ENCODE measurements at regions not wholly inside any gene's neighbourhood (a gene's known extent, or its start where the extent isn't known, plus 50 kb on each side); places are given as distances from the start of the nearest gene placed in this dataset.

GRCh38 chr20:4455996-4456395 lies 206.9 kb upstream of the ADRA1D start (continued):
- TF ChIP-seq EZH2phosphoT487 (IDR thresholded peaks at IDR 0.05; ENCODE audit: borderline replicate concordance) (no peak), ATF3 (IDR thresholded peaks at IDR 0.05) (no peak), CBX3 (IDR thresholded peaks at IDR 0.05; ENCODE audit: low read depth) (no peak), JUND (IDR thresholded peaks at IDR 0.05) (no peak), SIN3A (IDR thresholded peaks at IDR 0.05; ENCODE audit: low read depth) (no peak)

GRCh38 chr20:4455301-4455701 lies 206.2 kb upstream of the ADRA1D start:
- peak overlapping the region; percentile 26 for H3K4me2 ChIP-seq (ENCODE audit: low read length)
- H3K27me3 ChIP-seq (ENCODE audit: insufficient read depth, low read length), result no peaks in the 10 kb centered on the region
- H3K79me2 ChIP-seq (ENCODE audit: insufficient read depth, low read length), result no peaks in the 10 kb centered on the region
- no peak overlapping the region for H3K9ac ChIP-seq (ENCODE audit: low read length)
- H3K4me3 ChIP-seq (replicated peaks in 1 of 2; ENCODE audit: low read depth in 1 of 2, low read length in 2 of 2), result no peak overlapping the region
- TF ChIP-seq JUND (IDR thresholded peaks at IDR 0.05) (no peak), EGR1 (IDR thresholded peaks at IDR 0.05; ENCODE audit: low read depth) (no peak), YY1 (IDR thresholded peaks at IDR 0.05; ENCODE audit: extremely low read depth, insufficient replicate concordance, low read depth, low read length) (no peak), SRF (IDR thresholded peaks at IDR 0.05; ENCODE audit: low read depth) (no peak), FOSL1 (IDR thresholded peaks at IDR 0.05; ENCODE audit: low read depth) (no peak), REST (IDR thresholded peaks at IDR 0.05; ENCODE audit: low read depth) (no peak), CTCF (IDR thresholded peaks at IDR 0.05 in 2 of 3, conservative IDR thresholded peaks at IDR 0.05 in 1 of 3; ENCODE audit: borderline replicate concordance in 1 of 3, insufficient read depth in 1 of 3, low read depth in 2 of 3, low read length in 2 of 3) (no peak), TCF7L2 (IDR thresholded peaks at IDR 0.05; ENCODE audit: borderline replicate concordance, extremely low read depth, insufficient read depth, insufficient read length) (no peak), CEBPB (IDR thresholded peaks at IDR 0.05; ENCODE audit: low read depth) (no peak), EZH2 (IDR thresholded peaks at IDR 0.05) (no peak), ZFX (IDR thresholded peaks at IDR 0.05) (no peak)
- BruUV-seq (replicated peaks), result no TSS peak
- ChIA-PET CTCF (no interaction called here), RAD21 (ENCODE audit: low non-redundant PET in 1 of 2, low total read pairs in 2 of 2, uncharacterized antibody in 2 of 2, unreplicated experiment in 2 of 2) (no interaction called here), POLR2A (no interaction called here)
- peaks cover 27 to 55% of the 10 kb centered on the region in 2 experiments; a peak in 3 of 4 replicates for H3K4me1 ChIP-seq (ENCODE audit: control insufficient read depth in 1 of 2, insufficient read depth in 2 of 2, low read length in 2 of 2)
- intact Hi-C loops (cut with micrococcal nuclease), result no loop called here
- DNase-seq (ENCODE audit: low read depth, low spot score) (peak; percentile 15), ATAC-seq (peak; percentile 29; the same call in 1 of the 2 replicates)
- no peak overlapping the region for H3K27ac ChIP-seq (ENCODE audit: low read depth, low read length)
- H2AFZ ChIP-seq (ENCODE audit: low read depth, low read length, poor library complexity, severe bottlenecking), result peak overlapping the region; percentile 66
- no peaks in the 10 kb centered on the region for H4K20me1 ChIP-seq (ENCODE audit: insufficient read depth)
- H3K9me3 ChIP-seq (ENCODE audit: control insufficient read depth in 1 of 2, insufficient read depth in 1 of 2, low read depth in 1 of 2, low read length in 2 of 2), result no peaks in the 10 kb centered on the region
- no peaks in the 10 kb centered on the region for H3K36me3 ChIP-seq (ENCODE audit: control insufficient read depth in 1 of 2, insufficient read depth in 2 of 2, low read length in 2 of 2)
- H3K9me2 ChIP-seq (ENCODE audit: insufficient read depth), result no peaks in the 10 kb centered on the region
